Keratinocyte (primary cell): ENCODE measurements at regions not wholly inside any gene's neighbourhood (a gene's known extent, or its start where the extent isn't known, plus 50 kb on each side); places are given as distances from the start of the nearest gene placed in this dataset.

Experiments
- CTCF ChIP-seq, 3 experiments: IDR thresholded peaks in 1 of 3; conservative IDR thresholded peaks in 1 of 3; optimal IDR thresholded peaks in 1 of 3; 2 replicates in 2 of 3; 3 replicates in 1 of 3; pipeline versions ENCODE3 to v1.5.1; 2011; ENCODE audit warnings: low read length in 3 of 3, mild to moderate bottlenecking in 3 of 3, moderate library complexity in 2 of 3, control low read depth in 1 of 3, inconsistent platforms in 1 of 3; ENCODE audit not compliant: insufficient read depth in 2 of 3; ENCODE audit errors: extremely low read depth in 1 of 3
- EZH2 ChIP-seq: IDR thresholded peaks from one replicate; pipeline ENCODE4 v1.6.1; 2012; ENCODE audit warnings: inconsistent platforms, mild to moderate bottlenecking, low read length, moderate library complexity

GRCh38 chr2:195338856-195339255 is 318.2 kb upstream of the SLC39A10 start:
- no peak for TF ChIP-seq CTCF (optimal IDR thresholded peaks at IDR 0.05 in 1 of 3, IDR thresholded peaks at IDR 0.05 in 1 of 3, conservative IDR thresholded peaks at IDR 0.05 in 1 of 3; ENCODE audit: extremely low read depth in 1 of 3, insufficient read depth in 2 of 3, low read length in 3 of 3)
- no peak for TF ChIP-seq EZH2
